ENCODE measurements at regions not wholly inside any gene's neighbourhood (a gene's known extent, or its start where the extent isn't known, plus 50 kb on each side); places are given as distances from the start of the nearest gene placed in this dataset.

GRCh38 chr10:128369101-128369650 is 243.0 kb upstream of the MKI67 start:
- POLR2A ChIA-PET: no interaction called here
- BruUV-seq (replicated peaks): no TSS peak
- DNase-seq (ENCODE audit: extremely low read depth in 1 of 4, low spot score in 3 of 4) (no peak), ATAC-seq (no peak), FAIRE-seq (no peak)
- Histone ChIP-seq H3K27me3 (ENCODE audit: control insufficient read depth in 2 of 2, insufficient read depth in 2 of 2, low read length in 2 of 2) (peaks cover 0 to 14% of the 10 kb centered on the region in 2 experiments; a peak in 2 of 5 replicates), H3K4me3 (no peak overlapping the region), H3K9me3 (replicated peaks; ENCODE audit: control insufficient read depth, insufficient read depth, low read depth, low read length) (no peaks in the 10 kb centered on the region), H3K36me3 (ENCODE audit: control insufficient read depth, insufficient read depth, low read length) (no peaks in the 10 kb centered on the region), H3K4me1 (replicated peaks in 1 of 2; ENCODE audit: control insufficient read depth in 2 of 2, insufficient read depth in 2 of 2, low read length in 2 of 2) (no peaks in the 10 kb centered on the region), H3K9me1 (ENCODE audit: control insufficient read depth, insufficient read depth, low read length) (no peaks in the 10 kb centered on the region), H3K79me2 (ENCODE audit: control insufficient read depth, insufficient read depth, low read length) (no peaks in the 10 kb centered on the region), H2AFZ (ENCODE audit: low read depth, low read length) (no peak overlapping the region), H4K20me1 (replicated peaks; ENCODE audit: control insufficient read depth, insufficient read depth, low read length) (no peaks in the 10 kb centered on the region), H3K27ac (ENCODE audit: extremely low read depth, low read depth, low read length) (no peak overlapping the region), H3K9ac (ENCODE audit: insufficient read depth in 1 of 2, low read depth in 2 of 2, low read length in 2 of 2) (no peak overlapping the region), H3K4me2 (ENCODE audit: insufficient read depth, low read length) (no peak overlapping the region)
- CTCF ChIA-PET (ENCODE audit: low intra/inter-chr PET ratio): no interaction called here
- intact Hi-C loops (cut with micrococcal nuclease): no loop called here
- WGBS (ENCODE audit: insufficient coverage, low coverage, missing lambda C conversion rate): 2% methylated on average over 9 of the region's 12 CpGs
- in situ Hi-C loops (cut with MboI): no loop called here
- TF ChIP-seq GABPB2 (CRISPR knock-in tag; conservative IDR thresholded peaks at IDR 0.05) (no peak), SOX6 (IDR thresholded peaks at IDR 0.05) (no peak), HDAC3 (IDR thresholded peaks at IDR 0.05; ENCODE audit: borderline replicate concordance, partially characterized antibody) (no peak), SIN3A (IDR thresholded peaks at IDR 0.05; ENCODE audit: borderline replicate concordance in 2 of 2, control insufficient read depth in 1 of 2, low read depth in 2 of 2, low read length in 2 of 2) (no peak), ZBTB33 (CRISPR knock-in tag; IDR thresholded peaks at IDR 0.05) (no peak), ZNF253 (CRISPR knock-in tag; conservative IDR thresholded peaks at IDR 0.05) (no peak), HDAC2 (IDR thresholded peaks at IDR 0.05) (no peak), PML (IDR thresholded peaks at IDR 0.05; ENCODE audit: low read length) (no peak), XRCC4 (IDR thresholded peaks at IDR 0.05; ENCODE audit: extremely low read depth, insufficient read depth, insufficient read length) (no peak), CBFA2T3 (IDR thresholded peaks at IDR 0.05) (no peak), CTBP1 (IDR thresholded peaks at IDR 0.05; ENCODE audit: borderline replicate concordance) (no peak)
- TF ChIP-seq, protein P1, sequence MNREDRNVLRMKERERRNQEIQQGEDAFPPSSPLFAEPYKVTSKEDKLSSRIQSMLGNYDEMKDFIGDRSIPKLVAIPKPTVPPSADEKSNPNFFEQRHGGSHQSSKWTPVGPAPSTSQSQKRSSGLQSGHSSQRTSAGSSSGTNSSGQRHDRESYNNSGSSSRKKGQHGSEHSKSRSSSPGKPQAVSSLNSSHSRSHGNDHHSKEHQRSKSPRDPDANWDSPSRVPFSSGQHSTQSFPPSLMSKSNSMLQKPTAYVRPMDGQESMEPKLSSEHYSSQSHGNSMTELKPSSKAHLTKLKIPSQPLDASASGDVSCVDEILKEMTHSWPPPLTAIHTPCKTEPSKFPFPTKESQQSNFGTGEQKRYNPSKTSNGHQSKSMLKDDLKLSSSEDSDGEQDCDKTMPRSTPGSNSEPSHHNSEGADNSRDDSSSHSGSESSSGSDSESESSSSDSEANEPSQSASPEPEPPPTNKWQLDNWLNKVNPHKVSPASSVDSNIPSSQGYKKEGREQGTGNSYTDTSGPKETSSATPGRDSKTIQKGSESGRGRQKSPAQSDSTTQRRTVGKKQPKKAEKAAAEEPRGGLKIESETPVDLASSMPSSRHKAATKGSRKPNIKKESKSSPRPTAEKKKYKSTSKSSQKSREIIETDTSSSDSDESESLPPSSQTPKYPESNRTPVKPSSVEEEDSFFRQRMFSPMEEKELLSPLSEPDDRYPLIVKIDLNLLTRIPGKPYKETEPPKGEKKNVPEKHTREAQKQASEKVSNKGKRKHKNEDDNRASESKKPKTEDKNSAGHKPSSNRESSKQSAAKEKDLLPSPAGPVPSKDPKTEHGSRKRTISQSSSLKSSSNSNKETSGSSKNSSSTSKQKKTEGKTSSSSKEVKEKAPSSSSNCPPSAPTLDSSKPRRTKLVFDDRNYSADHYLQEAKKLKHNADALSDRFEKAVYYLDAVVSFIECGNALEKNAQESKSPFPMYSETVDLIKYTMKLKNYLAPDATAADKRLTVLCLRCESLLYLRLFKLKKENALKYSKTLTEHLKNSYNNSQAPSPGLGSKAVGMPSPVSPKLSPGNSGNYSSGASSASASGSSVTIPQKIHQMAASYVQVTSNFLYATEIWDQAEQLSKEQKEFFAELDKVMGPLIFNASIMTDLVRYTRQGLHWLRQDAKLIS (CRISPR knock-in tag; IDR thresholded peaks at IDR 0.05): no peak
- TF ChIP-seq, protein P2, sequence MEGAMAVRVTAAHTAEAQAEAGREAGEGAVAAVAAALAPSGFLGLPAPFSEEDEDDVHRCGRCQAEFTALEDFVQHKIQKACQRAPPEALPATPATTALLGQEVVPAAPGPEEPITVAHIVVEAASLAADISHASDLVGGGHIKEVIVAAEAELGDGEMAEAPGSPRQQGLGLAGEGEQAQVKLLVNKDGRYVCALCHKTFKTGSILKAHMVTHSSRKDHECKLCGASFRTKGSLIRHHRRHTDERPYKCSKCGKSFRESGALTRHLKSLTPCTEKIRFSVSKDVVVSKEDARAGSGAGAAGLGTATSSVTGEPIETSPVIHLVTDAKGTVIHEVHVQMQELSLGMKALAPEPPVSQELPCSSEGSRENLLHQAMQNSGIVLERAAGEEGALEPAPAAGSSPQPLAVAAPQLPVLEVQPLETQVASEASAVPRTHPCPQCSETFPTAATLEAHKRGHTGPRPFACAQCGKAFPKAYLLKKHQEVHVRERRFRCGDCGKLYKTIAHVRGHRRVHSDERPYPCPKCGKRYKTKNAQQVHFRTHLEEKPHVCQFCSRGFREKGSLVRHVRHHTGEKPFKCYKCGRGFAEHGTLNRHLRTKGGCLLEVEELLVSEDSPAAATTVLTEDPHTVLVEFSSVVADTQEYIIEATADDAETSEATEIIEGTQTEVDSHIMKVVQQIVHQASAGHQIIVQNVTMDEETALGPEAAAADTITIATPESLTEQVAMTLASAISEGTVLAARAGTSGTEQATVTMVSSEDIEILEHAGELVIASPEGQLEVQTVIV (CRISPR knock-in tag; IDR thresholded peaks at IDR 0.05; ENCODE audit: borderline replicate concordance): no peak
- TF ChIP-seq, protein P3, sequence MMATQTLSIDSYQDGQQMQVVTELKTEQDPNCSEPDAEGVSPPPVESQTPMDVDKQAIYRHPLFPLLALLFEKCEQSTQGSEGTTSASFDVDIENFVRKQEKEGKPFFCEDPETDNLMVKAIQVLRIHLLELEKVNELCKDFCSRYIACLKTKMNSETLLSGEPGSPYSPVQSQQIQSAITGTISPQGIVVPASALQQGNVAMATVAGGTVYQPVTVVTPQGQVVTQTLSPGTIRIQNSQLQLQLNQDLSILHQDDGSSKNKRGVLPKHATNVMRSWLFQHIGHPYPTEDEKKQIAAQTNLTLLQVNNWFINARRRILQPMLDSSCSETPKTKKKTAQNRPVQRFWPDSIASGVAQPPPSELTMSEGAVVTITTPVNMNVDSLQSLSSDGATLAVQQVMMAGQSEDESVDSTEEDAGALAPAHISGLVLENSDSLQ (IDR thresholded peaks at IDR 0.05): no peak

Measured in K562 (cell line).